ENCODE measurements at regions not wholly inside any gene's neighbourhood (a gene's known extent, or its start where the extent isn't known, plus 50 kb on each side); places are given as distances from the start of the nearest gene placed in this dataset.

- in situ Hi-C loops (cut with HindIII; ENCODE audit: low pct_unique_long_range_greater_than_20kb, low sequenced_read_pairs) = no loop called here
- DNase-seq (ENCODE audit: low read depth, low spot score) = no peak
Observed at GRCh38 chr1:87715052-87715451, 386.4 kb downstream of the LMO4 start.

- no peak for DNase-seq (ENCODE audit: low read depth, low spot score)
- in situ Hi-C loops (cut with HindIII; ENCODE audit: low pct_unique_long_range_greater_than_20kb, low sequenced_read_pairs) = no loop called here
Observed at GRCh38 chr1:87715471-87715870, 386.8 kb downstream of the LMO4 start.

- DNase-seq (ENCODE audit: low read depth, low spot score) = no peak
- in situ Hi-C loops (cut with HindIII; ENCODE audit: low pct_unique_long_range_greater_than_20kb, low sequenced_read_pairs) = no loop called here
Observed at GRCh38 chr1:87717157-87717670, 388.5 kb downstream of the LMO4 start.

- in situ Hi-C loops (cut with HindIII; ENCODE audit: low pct_unique_long_range_greater_than_20kb, low sequenced_read_pairs) = no loop called here
- DNase-seq (ENCODE audit: low read depth, low spot score) = no peak
Observed at GRCh38 chr1:87718241-87718950, 389.7 kb downstream of the LMO4 start.

- in situ Hi-C loops (cut with HindIII; ENCODE audit: low pct_unique_long_range_greater_than_20kb, low sequenced_read_pairs) = no loop called here
- no peak for DNase-seq (ENCODE audit: low read depth, low spot score)
Observed at GRCh38 chr1:87719658-87720057, 391.0 kb downstream of the LMO4 start.

GRCh38 chr1:87720561-87720960 is 391.9 kb downstream of the LMO4 start:
- DNase-seq (ENCODE audit: low read depth, low spot score) = no peak
- in situ Hi-C loops (cut with HindIII; ENCODE audit: low pct_unique_long_range_greater_than_20kb, low sequenced_read_pairs) = no loop called here

GRCh38 chr1:87723193-87723592 is 394.5 kb downstream of the LMO4 start:
- DNase-seq (ENCODE audit: low read depth, low spot score) = no peak
- in situ Hi-C loops (cut with HindIII; ENCODE audit: low pct_unique_long_range_greater_than_20kb, low sequenced_read_pairs) = no loop called here

GRCh38 chr1:87728169-87728568 is 399.5 kb downstream of the LMO4 start:
- no peak for DNase-seq (ENCODE audit: low read depth, low spot score)
- in situ Hi-C loops (cut with HindIII; ENCODE audit: low pct_unique_long_range_greater_than_20kb, low sequenced_read_pairs) = no loop called here

- no peak for DNase-seq (ENCODE audit: low read depth, low spot score)
- in situ Hi-C loops (cut with HindIII; ENCODE audit: low pct_unique_long_range_greater_than_20kb, low sequenced_read_pairs) = no loop called here
Observed at GRCh38 chr1:87730274-87731216, 401.9 kb downstream of the LMO4 start.

GRCh38 chr1:87733386-87733785 is 404.7 kb downstream of the LMO4 start:
- in situ Hi-C loops (cut with HindIII; ENCODE audit: low pct_unique_long_range_greater_than_20kb, low sequenced_read_pairs) = no loop called here
- no peak for DNase-seq (ENCODE audit: low read depth, low spot score)

- in situ Hi-C loops (cut with HindIII; ENCODE audit: low pct_unique_long_range_greater_than_20kb, low sequenced_read_pairs) = no loop called here
- DNase-seq (ENCODE audit: low read depth, low spot score) = no peak
Observed at GRCh38 chr1:87735750-87736149, 407.1 kb downstream of the LMO4 start.

GRCh38 chr1:87739141-87739540 is 410.5 kb downstream of the LMO4 start:
- in situ Hi-C loops (cut with HindIII; ENCODE audit: low pct_unique_long_range_greater_than_20kb, low sequenced_read_pairs) = no loop called here
- DNase-seq (ENCODE audit: low read depth, low spot score) = no peak

GRCh38 chr1:87739704-87740103 is 411.0 kb downstream of the LMO4 start:
- no peak for DNase-seq (ENCODE audit: low read depth, low spot score)

GRCh38 chr1:87743256-87743655 is 414.6 kb downstream of the LMO4 start:
- no peak for DNase-seq (ENCODE audit: low read depth, low spot score)
- in situ Hi-C loops (cut with HindIII; ENCODE audit: low pct_unique_long_range_greater_than_20kb, low sequenced_read_pairs) = no loop called here

More at GRCh38 chr1:87739704-87740103, 411.0 kb downstream of the LMO4 start:
- in situ Hi-C loops (cut with HindIII; ENCODE audit: low pct_unique_long_range_greater_than_20kb, low sequenced_read_pairs) = no loop called here

GRCh38 chr1:87744056-87744455 is 415.4 kb downstream of the LMO4 start:
- no peak for DNase-seq (ENCODE audit: low read depth, low spot score)
- in situ Hi-C loops (cut with HindIII; ENCODE audit: low pct_unique_long_range_greater_than_20kb, low sequenced_read_pairs) = no loop called here

GRCh38 chr1:87744763-87745162 is 416.1 kb downstream of the LMO4 start:
- DNase-seq (ENCODE audit: low read depth, low spot score) = no peak
- in situ Hi-C loops (cut with HindIII; ENCODE audit: low pct_unique_long_range_greater_than_20kb, low sequenced_read_pairs) = no loop called here

GRCh38 chr1:87753366-87753765 is 424.7 kb downstream of the LMO4 start:
- in situ Hi-C loops (cut with HindIII; ENCODE audit: low pct_unique_long_range_greater_than_20kb, low sequenced_read_pairs) = no loop called here

GRCh38 chr1:87754139-87754538 is 425.5 kb downstream of the LMO4 start:
- in situ Hi-C loops (cut with HindIII; ENCODE audit: low pct_unique_long_range_greater_than_20kb, low sequenced_read_pairs) = no loop called here
- no peak for DNase-seq (ENCODE audit: low read depth, low spot score)

More at GRCh38 chr1:87753366-87753765, 424.7 kb downstream of the LMO4 start:
- no peak for DNase-seq (ENCODE audit: low read depth, low spot score)

- in situ Hi-C loops (cut with HindIII; ENCODE audit: low pct_unique_long_range_greater_than_20kb, low sequenced_read_pairs) = no loop called here
- no peak for DNase-seq (ENCODE audit: low read depth, low spot score)
Observed at GRCh38 chr1:87757676-87758075, 429.0 kb downstream of the LMO4 start.

Measured in SK-MEL-5 (cell line).